ENCODE measurements at regions not wholly inside any gene's neighbourhood (a gene's known extent, or its start where the extent isn't known, plus 50 kb on each side); places are given as distances from the start of the nearest gene placed in this dataset.

DNA sequence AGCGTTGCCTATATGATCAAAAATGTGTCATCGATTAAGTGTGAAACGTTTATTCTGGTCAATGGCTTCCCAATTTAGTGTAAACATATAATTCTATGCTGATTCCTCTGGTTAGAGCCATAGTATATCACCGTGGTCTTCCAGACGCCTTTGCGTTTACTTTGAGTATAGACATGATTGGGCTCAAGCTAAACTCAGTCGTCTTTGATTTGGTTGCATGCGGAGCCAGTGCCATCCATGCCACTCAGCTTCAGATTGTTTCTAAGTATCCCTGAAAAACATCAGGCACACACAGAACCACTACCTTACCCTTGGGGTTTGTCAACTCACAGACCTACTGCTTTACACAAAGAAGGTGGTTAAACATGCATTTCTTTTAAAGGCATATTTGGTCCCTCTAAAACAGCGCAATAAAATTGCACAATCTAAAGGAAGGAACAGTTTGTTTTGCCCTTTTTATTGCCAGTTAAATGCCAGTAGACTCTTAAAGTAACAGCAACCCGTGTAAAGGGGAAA lies 273.6 kb upstream of the KLF6 start:
- WGBS (ENCODE audit: insufficient coverage): 100% methylated on average over 2 of the region's 10 CpGs
- Mint-ChIP-seq H3K4me1 (peaks cover 23% of the 10 kb centered on the region), H3K27me3 (no peaks in the 10 kb centered on the region), H3K4me3 (no peak overlapping the region), H3K9me3 (ENCODE audit: insufficient read depth) (peaks cover 4% of the 10 kb centered on the region), H3K27ac (no peak overlapping the region)
- CTCF ChIA-PET: no interaction called here
- Histone ChIP-seq H3K4me2 (replicated peaks; ENCODE audit: low read depth, low read length, poor library complexity, severe bottlenecking) (no peak overlapping the region), H3K9me3 (ENCODE audit: control extremely low read depth in 1 of 3, control insufficient read depth in 2 of 3, insufficient read depth in 1 of 3, low read length in 2 of 3) (peaks cover 0 to 3% (median 0%) of the 10 kb centered on the region in 3 donors), H3K79me2 (ENCODE audit: control insufficient read depth, insufficient read depth, low read length) (no peaks in the 10 kb centered on the region), H3K27ac (ENCODE audit: low read length in 2 of 2) (no peak overlapping the region), H2AFZ (ENCODE audit: insufficient read depth, low read depth, low read length, poor library complexity, severe bottlenecking) (no peak overlapping the region), H3K9ac (ENCODE audit: low read length) (no peak overlapping the region), H3K36me3 (replicated peaks in 1 of 2; ENCODE audit: control extremely low read depth in 1 of 2, control insufficient read depth in 1 of 2, extremely low read depth in 1 of 2, insufficient read depth in 2 of 2, low read length in 1 of 2) (no peaks in the 10 kb centered on the region), H3K4me1 (ENCODE audit: control insufficient read depth in 2 of 2, insufficient read depth in 2 of 2, low read length in 2 of 2) (peaks cover 11 to 16% of the 10 kb centered on the region in 2 donors), H4K20me1 (ENCODE audit: control insufficient read depth, insufficient read depth, low read length, poor library complexity, severe bottlenecking) (no peaks in the 10 kb centered on the region), H3K4me3 (ENCODE audit: control extremely low read depth in 1 of 5, extremely low read depth in 1 of 5, insufficient read depth in 1 of 5, low read depth in 2 of 5, low read length in 4 of 5) (no peak overlapping the region), H3K27me3 (replicated peaks in 1 of 4; ENCODE audit: control extremely low read depth in 1 of 4, control insufficient read depth in 3 of 4, insufficient read depth in 4 of 4, low read length in 3 of 4) (no peaks in the 10 kb centered on the region)
- POLR2A ChIA-PET: no interaction called here
- DNase-seq: no peak
- ATAC-seq (ENCODE audit: low read depth): no peak
- TF ChIP-seq, protein P1, sequence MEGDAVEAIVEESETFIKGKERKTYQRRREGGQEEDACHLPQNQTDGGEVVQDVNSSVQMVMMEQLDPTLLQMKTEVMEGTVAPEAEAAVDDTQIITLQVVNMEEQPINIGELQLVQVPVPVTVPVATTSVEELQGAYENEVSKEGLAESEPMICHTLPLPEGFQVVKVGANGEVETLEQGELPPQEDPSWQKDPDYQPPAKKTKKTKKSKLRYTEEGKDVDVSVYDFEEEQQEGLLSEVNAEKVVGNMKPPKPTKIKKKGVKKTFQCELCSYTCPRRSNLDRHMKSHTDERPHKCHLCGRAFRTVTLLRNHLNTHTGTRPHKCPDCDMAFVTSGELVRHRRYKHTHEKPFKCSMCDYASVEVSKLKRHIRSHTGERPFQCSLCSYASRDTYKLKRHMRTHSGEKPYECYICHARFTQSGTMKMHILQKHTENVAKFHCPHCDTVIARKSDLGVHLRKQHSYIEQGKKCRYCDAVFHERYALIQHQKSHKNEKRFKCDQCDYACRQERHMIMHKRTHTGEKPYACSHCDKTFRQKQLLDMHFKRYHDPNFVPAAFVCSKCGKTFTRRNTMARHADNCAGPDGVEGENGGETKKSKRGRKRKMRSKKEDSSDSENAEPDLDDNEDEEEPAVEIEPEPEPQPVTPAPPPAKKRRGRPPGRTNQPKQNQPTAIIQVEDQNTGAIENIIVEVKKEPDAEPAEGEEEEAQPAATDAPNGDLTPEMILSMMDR (IDR thresholded peaks at IDR 0.05): no peak
- TF ChIP-seq EZH2 (IDR thresholded peaks at IDR 0.05; ENCODE audit: borderline replicate concordance, insufficient read depth, low read depth, low read length, poor library complexity, severe bottlenecking): no peak
- intact Hi-C loops (cut with micrococcal nuclease): no loop called here

DNA sequence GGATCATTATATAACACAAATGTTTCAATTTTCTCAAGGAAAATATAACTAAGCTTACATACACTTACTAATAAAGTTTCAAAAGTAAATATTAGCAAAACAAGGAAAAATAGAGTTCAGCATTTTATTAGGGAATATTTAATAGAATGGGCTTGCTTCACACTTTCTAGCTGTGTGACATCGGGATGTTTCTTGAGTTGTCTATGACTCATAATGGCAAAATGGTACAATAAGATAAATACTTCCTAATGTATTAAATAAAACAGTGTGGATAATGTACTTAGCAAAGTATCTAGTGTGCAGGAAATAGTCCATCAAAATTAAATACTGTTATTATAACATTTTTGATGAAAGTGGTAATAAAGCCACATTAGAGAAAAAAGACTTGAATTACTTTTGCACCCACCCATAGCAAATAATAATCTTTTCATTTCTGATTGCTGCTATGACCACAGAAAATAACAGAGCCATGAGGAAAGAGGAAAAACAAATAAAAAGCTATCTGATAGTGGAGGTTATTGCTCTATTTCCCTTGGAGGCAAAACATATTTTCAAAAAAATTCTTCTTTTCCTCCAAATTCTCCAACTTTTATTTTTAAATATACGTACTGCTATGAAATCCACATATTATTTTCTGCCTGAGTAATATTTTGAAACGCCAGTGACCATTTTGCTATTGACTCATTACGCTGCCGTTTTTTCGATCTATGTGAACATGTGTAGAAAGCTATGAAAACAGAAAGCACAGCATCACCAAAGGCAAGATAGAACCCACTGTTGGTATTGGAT lies 272.9 kb upstream of the KLF6 start:
- Mint-ChIP-seq H3K9me3 (ENCODE audit: insufficient read depth) (peaks cover 4% of the 10 kb centered on the region), H3K27me3 (no peaks in the 10 kb centered on the region), H3K4me1 (peaks cover 23% of the 10 kb centered on the region), H3K27ac (no peak overlapping the region), H3K4me3 (no peak overlapping the region)
- H3K27ac ChIP-seq (ENCODE audit: low read length in 2 of 2): no peak overlapping the region
- ATAC-seq (ENCODE audit: low read depth) (no peak), DNase-seq (no peak)
- ChIA-PET POLR2A (no interaction called here), CTCF (interaction anchor here (1.1 kb wide), 1 partner anchor 52 kb away, joined by 3 read pairs; no protein-coding TSS in a partner anchor)
- H3K4me2 ChIP-seq (replicated peaks; ENCODE audit: low read depth, low read length, poor library complexity, severe bottlenecking): no peak overlapping the region
- TF ChIP-seq EZH2 (IDR thresholded peaks at IDR 0.05; ENCODE audit: borderline replicate concordance, insufficient read depth, low read depth, low read length, poor library complexity, severe bottlenecking): no peak
- TF ChIP-seq, protein P1 (IDR thresholded peaks at IDR 0.05): no peak
- H3K4me1 ChIP-seq (ENCODE audit: control insufficient read depth in 2 of 2, insufficient read depth in 2 of 2, low read length in 2 of 2): peaks cover 11 to 16% of the 10 kb centered on the region in 2 donors
- H3K9me3 ChIP-seq (ENCODE audit: control extremely low read depth in 1 of 3, control insufficient read depth in 2 of 3, insufficient read depth in 1 of 3, low read length in 2 of 3): peaks cover 0 to 3% (median 0%) of the 10 kb centered on the region in 3 donors
- H3K9ac ChIP-seq (ENCODE audit: low read length): no peak overlapping the region
- no peaks in the 10 kb centered on the region for H3K79me2 ChIP-seq (ENCODE audit: control insufficient read depth, insufficient read depth, low read length)
- H3K27me3 ChIP-seq (replicated peaks in 1 of 4; ENCODE audit: control extremely low read depth in 1 of 4, control insufficient read depth in 3 of 4, insufficient read depth in 4 of 4, low read length in 3 of 4): no peaks in the 10 kb centered on the region
- H3K36me3 ChIP-seq (replicated peaks in 1 of 2; ENCODE audit: control extremely low read depth in 1 of 2, control insufficient read depth in 1 of 2, extremely low read depth in 1 of 2, insufficient read depth in 2 of 2, low read length in 1 of 2): no peaks in the 10 kb centered on the region
- no peak overlapping the region for H2AFZ ChIP-seq (ENCODE audit: insufficient read depth, low read depth, low read length, poor library complexity, severe bottlenecking)
- H4K20me1 ChIP-seq (ENCODE audit: control insufficient read depth, insufficient read depth, low read length, poor library complexity, severe bottlenecking): no peaks in the 10 kb centered on the region
- WGBS (ENCODE audit: insufficient coverage): 96% methylated on average over 3 of the region's 6 CpGs
- intact Hi-C loops (cut with micrococcal nuclease): no loop called here
- no peak overlapping the region for H3K4me3 ChIP-seq (ENCODE audit: control extremely low read depth in 1 of 5, extremely low read depth in 1 of 5, insufficient read depth in 1 of 5, low read depth in 2 of 5, low read length in 4 of 5)

Measured in B cell (primary cell).